ENCODE measurements at regions not wholly inside any gene's neighbourhood (a gene's known extent, or its start where the extent isn't known, plus 50 kb on each side); places are given as distances from the start of the nearest gene placed in this dataset.

DNA sequence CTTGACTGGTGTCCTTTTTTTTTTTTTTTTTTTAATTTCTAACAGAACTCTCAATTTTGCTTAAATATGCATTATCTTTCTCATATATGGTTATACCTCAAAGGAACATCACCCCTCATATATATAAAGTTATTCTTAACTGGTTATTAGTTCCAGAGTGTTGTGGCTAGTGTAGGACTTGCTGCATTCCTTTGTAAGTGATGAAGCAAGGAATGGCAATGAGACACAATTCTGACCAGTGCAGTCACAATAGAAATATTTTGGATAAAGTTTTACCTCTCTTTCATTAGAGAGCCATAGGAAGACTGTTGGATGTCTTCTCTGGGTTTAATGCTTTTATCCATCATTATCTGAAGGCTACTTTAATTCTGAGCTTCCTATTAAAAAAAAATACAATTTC, 75.5 kb upstream of the CBLB start:
- Histone ChIP-seq H3K27me3 (no peaks in the 10 kb centered on the region), H4K20me1 (ENCODE audit: low read depth) (no peaks in the 10 kb centered on the region), H2AFZ (replicated peaks) (no peak overlapping the region), H3K4me1 (no peaks in the 10 kb centered on the region), H3K4me3 (no peak overlapping the region), H3K36me3 (no peaks in the 10 kb centered on the region), H3K9ac (no peak overlapping the region), H3F3A (ENCODE audit: low read depth) (no peaks in the 10 kb centered on the region), H3K27ac (no peak overlapping the region), H3K4me2 (no peak overlapping the region), H3K9me3 (ENCODE audit: low read depth) (no peaks in the 10 kb centered on the region), H3K79me2 (ENCODE audit: low read depth) (no peaks in the 10 kb centered on the region)
- Mint-ChIP-seq H3K27ac (no peak overlapping the region), H3K4me1 (no peaks in the 10 kb centered on the region), H3K4me3 (no peak overlapping the region), H3K36me3 (no peaks in the 10 kb centered on the region), H3K27me3 (ENCODE audit: insufficient read depth, low read depth) (no peaks in the 10 kb centered on the region), H3K9me3 (no peaks in the 10 kb centered on the region)
- TF ChIP-seq EZH2 (IDR thresholded peaks at IDR 0.05) (no peak), CTCF (IDR thresholded peaks at IDR 0.05) (no peak), EZH2phosphoT487 (IDR thresholded peaks at IDR 0.05) (no peak)
- no peak for DNase-seq (ENCODE audit: low spot score)

- Histone ChIP-seq H3K4me3 (no peak overlapping the region), H3K9me3 (ENCODE audit: low read depth) (no peaks in the 10 kb centered on the region), H3K27me3 (no peaks in the 10 kb centered on the region), H3K79me2 (ENCODE audit: low read depth) (no peaks in the 10 kb centered on the region), H3K27ac (no peak overlapping the region), H3K9ac (no peak overlapping the region), H4K20me1 (ENCODE audit: low read depth) (no peaks in the 10 kb centered on the region), H3K36me3 (no peaks in the 10 kb centered on the region), H3F3A (ENCODE audit: low read depth) (no peaks in the 10 kb centered on the region), H2AFZ (replicated peaks) (no peak overlapping the region), H3K4me1 (no peaks in the 10 kb centered on the region), H3K4me2 (no peak overlapping the region)
- TF ChIP-seq EZH2phosphoT487 (IDR thresholded peaks at IDR 0.05) (no peak), CTCF (IDR thresholded peaks at IDR 0.05) (no peak), EZH2 (IDR thresholded peaks at IDR 0.05) (no peak)
- H3K4me3 Mint-ChIP-seq = no peak overlapping the region
- H3K4me1 Mint-ChIP-seq = no peaks in the 10 kb centered on the region
- DNase-seq (ENCODE audit: low spot score) = no peak
- H3K27me3 Mint-ChIP-seq (ENCODE audit: insufficient read depth, low read depth) = no peaks in the 10 kb centered on the region
- no peak overlapping the region for H3K27ac Mint-ChIP-seq
- no peaks in the 10 kb centered on the region for H3K36me3 Mint-ChIP-seq
- no peaks in the 10 kb centered on the region for H3K9me3 Mint-ChIP-seq
Observed at GRCh38 chr3:105944721-105945120, 75.9 kb upstream of the CBLB start.

DNA sequence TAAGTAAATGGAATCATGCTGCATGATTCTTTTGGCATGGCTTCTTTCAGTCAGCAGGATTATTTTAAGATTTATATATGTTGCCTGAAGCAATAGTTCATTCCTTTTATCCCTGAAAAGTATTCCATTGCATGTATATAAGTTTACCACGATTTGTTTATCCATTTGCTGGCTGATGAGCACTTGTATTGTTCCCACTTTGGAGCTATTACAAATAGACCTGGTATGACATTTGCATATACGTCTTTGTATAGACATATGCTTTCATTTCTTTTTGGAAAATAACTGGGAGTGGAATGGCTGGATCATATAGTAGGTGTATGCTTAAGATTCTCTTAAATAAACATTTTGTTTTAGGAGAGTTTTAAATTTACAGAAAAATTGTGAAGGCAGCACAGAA, 79.3 kb upstream of the CBLB start:
- TF ChIP-seq EZH2phosphoT487 (IDR thresholded peaks at IDR 0.05) (no peak), EZH2 (IDR thresholded peaks at IDR 0.05) (no peak), CTCF (IDR thresholded peaks at IDR 0.05) (no peak)
- no peak overlapping the region for H3K27ac ChIP-seq
- no peak for DNase-seq (ENCODE audit: low spot score)
- no peak overlapping the region for H3K4me3 Mint-ChIP-seq
- no peak overlapping the region for H3K4me2 ChIP-seq
- no peaks in the 10 kb centered on the region for H3K27me3 Mint-ChIP-seq (ENCODE audit: insufficient read depth, low read depth)
- no peaks in the 10 kb centered on the region for H3K36me3 ChIP-seq
- H3K36me3 Mint-ChIP-seq = no peaks in the 10 kb centered on the region
- no peaks in the 10 kb centered on the region for H3K79me2 ChIP-seq (ENCODE audit: low read depth)
- H3K27ac Mint-ChIP-seq = no peak overlapping the region
- H2AFZ ChIP-seq (replicated peaks) = no peak overlapping the region
- no peaks in the 10 kb centered on the region for H4K20me1 ChIP-seq (ENCODE audit: low read depth)
- H3K9me3 Mint-ChIP-seq = peaks cover 2% of the 10 kb centered on the region
- no peaks in the 10 kb centered on the region for H3K4me1 Mint-ChIP-seq
- no peak overlapping the region for H3K9ac ChIP-seq
- no peak overlapping the region for H3K4me3 ChIP-seq
- H3K27me3 ChIP-seq = no peaks in the 10 kb centered on the region
- no peaks in the 10 kb centered on the region for H3K4me1 ChIP-seq
- H3F3A ChIP-seq (ENCODE audit: low read depth) = no peaks in the 10 kb centered on the region
- no peaks in the 10 kb centered on the region for H3K9me3 ChIP-seq (ENCODE audit: low read depth)

Measured in neural progenitor cell (in vitro differentiated cells).